Tibial nerve (tissue), 4 donors: ENCODE measurements at regions not wholly inside any gene's neighbourhood (a gene's known extent, or its start where the extent isn't known, plus 50 kb on each side); places are given as distances from the start of the nearest gene placed in this dataset.

Experiments
- DNase-seq, 2 donors: peaks; one replicate each; pipeline ENCODE4 v3.0.0-alpha.2; 2019; ENCODE audit warnings: low spot score in 2 of 2
- H3K27ac ChIP-seq, 4 donors: fragments of 200-600 bp; sonication (generic) in 3 of 4; one replicate each; pipeline ENCODE4 v1.5.1; 2017 to 2019; ENCODE audit warnings: mild to moderate bottlenecking in 1 of 4
- H3K27me3 ChIP-seq, 2 donors: fragments of 200-600 bp; sonication (generic) in 1 of 2; one replicate each; pipeline versions ENCODE4 v1.5.1 to v1.6.0; 2017 to 2019
- H3K36me3 ChIP-seq, 3 donors: fragments of 200-600 bp; sonication (generic); one replicate each; pipeline ENCODE4 v1.5.1; 2018 to 2019
- H3K4me1 ChIP-seq, 4 donors: fragments of 200-600 bp; sonication (generic) in 3 of 4; one replicate each; pipeline ENCODE4 v1.5.1; 2017 to 2019
- H3K4me3 ChIP-seq, 4 donors: fragments of 200-600 bp; sonication (generic) in 3 of 4; one replicate each; pipeline ENCODE4 v1.5.1; 2017 to 2019; ENCODE audit warnings: mild to moderate bottlenecking in 1 of 4, moderate library complexity in 1 of 4
- H3K9me3 ChIP-seq, 4 donors: fragments of 200-600 bp; sonication (generic) in 3 of 4; one replicate each; pipeline ENCODE4 v1.5.1; 2017 to 2019
- CTCF ChIP-seq, 5 experiments: fragments of 200-600 bp in 3 of 5; fragments of 450-650 bp in 2 of 5; sonication (generic) in 3 of 5; IDR thresholded peaks; one replicate each; pipeline ENCODE4 v1.5.1; 2016 to 2019; ENCODE audit warnings: antibody characterized with exemption in 5 of 5, mild to moderate bottlenecking in 3 of 5, moderate library complexity in 2 of 5
- EP300 ChIP-seq, 2 donors: sonication (generic); formaldehyde crosslinking; IDR thresholded peaks; one replicate each; pipeline ENCODE4 v1.6.1; 2017; ENCODE audit warnings: antibody characterized with exemption in 2 of 2, mild to moderate bottlenecking in 1 of 2
- POLR2A ChIP-seq, 2 donors: fragments of 450-650 bp; IDR thresholded peaks; one replicate each; pipeline ENCODE4 v1.6.1; 2017; ENCODE audit warnings: antibody characterized with exemption in 2 of 2, mild to moderate bottlenecking in 2 of 2, moderate library complexity in 2 of 2
- WGBS, 2 donors: methylation state at CpG; one replicate each; pipeline ENCODE4 v1.1.5; 2018; 5-methylcytosine and 5-hydroxymethylcytosine counted together

GRCh38 chr11:37087650-37088572, 489.9 kb upstream of the RAG2 start:
- H3K36me3 ChIP-seq = no peaks in the 10 kb centered on the region
- no peaks in the 10 kb centered on the region for H3K4me1 ChIP-seq
- H3K4me3 ChIP-seq = no peak overlapping the region
- 71 to 74% methylated on average over 6 of the region's 6 CpGs for WGBS, 2 donors
- no peak for TF ChIP-seq CTCF (IDR thresholded peaks at IDR 0.05)
- DNase-seq = no peak
- H3K27ac ChIP-seq = no peak overlapping the region
- H3K9me3 ChIP-seq = no peaks in the 10 kb centered on the region
- H3K27me3 ChIP-seq = no peaks in the 10 kb centered on the region

GRCh38 chr11:37078521-37078920, 480.5 kb upstream of the RAG2 start:
- TF ChIP-seq CTCF (IDR thresholded peaks at IDR 0.05) = no peak
- TF ChIP-seq POLR2A (IDR thresholded peaks at IDR 0.05) = no peak
- TF ChIP-seq EP300 (IDR thresholded peaks at IDR 0.05) = no peak
- Histone ChIP-seq H3K9me3 (no peaks in the 10 kb centered on the region), H3K27me3 (no peaks in the 10 kb centered on the region), H3K4me3 (no peak overlapping the region), H3K27ac (no peak overlapping the region), H3K36me3 (no peaks in the 10 kb centered on the region), H3K4me1 (no peaks in the 10 kb centered on the region)
- 22 to 32% methylated on average over 2 of the region's 2 CpGs for WGBS, 2 donors
- no peak for DNase-seq

DNA sequence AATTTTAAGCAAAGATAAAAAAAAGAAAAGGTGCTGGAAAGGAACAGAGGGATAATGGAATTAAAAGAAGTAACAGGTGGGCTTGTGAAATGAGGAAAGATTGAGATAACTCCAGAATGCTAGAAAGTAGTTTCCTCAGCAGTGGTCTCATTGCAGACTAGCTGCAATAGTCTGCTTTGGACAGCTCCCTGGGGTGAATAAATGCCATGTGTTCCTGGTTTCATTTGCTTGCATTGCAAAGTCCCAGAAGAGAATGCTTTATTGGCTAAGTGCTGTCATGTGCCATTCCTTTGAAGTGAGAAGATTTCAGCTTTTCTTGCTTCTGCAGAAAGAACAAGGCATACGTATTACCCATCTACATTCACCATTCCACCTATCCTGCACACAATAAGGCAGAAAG, 478.8 kb upstream of the RAG2 start:
- Histone ChIP-seq H3K9me3 (no peaks in the 10 kb centered on the region), H3K27ac (no peak overlapping the region), H3K36me3 (no peaks in the 10 kb centered on the region), H3K27me3 (no peaks in the 10 kb centered on the region), H3K4me3 (no peak overlapping the region), H3K4me1 (no peaks in the 10 kb centered on the region)
- 67% methylated on average over 1 of the region's 1 CpG for WGBS, 2 donors
- no peak for DNase-seq
- no peak for TF ChIP-seq CTCF (IDR thresholded peaks at IDR 0.05)
- no peak for TF ChIP-seq EP300 (IDR thresholded peaks at IDR 0.05)
- TF ChIP-seq POLR2A (IDR thresholded peaks at IDR 0.05) = no peak

DNA sequence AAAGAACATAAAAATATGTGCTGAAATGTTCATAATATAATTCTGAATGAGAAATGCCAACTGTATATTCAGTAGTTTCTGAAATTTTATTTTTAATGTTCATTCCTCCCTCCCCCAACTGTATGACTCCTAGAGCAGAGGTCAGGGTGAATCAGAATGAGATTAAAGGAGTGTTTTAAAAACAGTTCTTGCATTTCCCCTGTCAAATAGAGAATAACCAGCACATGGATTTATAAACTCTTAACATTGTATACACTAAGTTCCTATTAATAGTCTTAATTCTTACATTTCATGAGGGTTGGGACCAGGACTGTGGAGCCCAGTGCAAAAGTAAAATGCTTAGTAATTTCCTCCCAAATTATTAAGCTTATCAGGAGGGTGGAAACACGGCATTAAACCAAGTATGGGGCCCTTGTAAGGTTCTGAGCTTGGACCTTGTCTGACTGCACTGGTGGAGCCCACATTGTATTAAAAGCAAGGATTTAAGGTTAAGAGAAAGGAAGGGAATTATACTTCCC, 474.6 kb upstream of the RAG2 start:
- no peaks in the 10 kb centered on the region for H3K4me1 ChIP-seq
- H3K36me3 ChIP-seq = no peaks in the 10 kb centered on the region
- TF ChIP-seq EP300 (IDR thresholded peaks at IDR 0.05) (no peak), POLR2A (IDR thresholded peaks at IDR 0.05) (no peak), CTCF (IDR thresholded peaks at IDR 0.05) (no peak)
- no peaks in the 10 kb centered on the region for H3K27me3 ChIP-seq
- WGBS, 2 donors = 47 to 63% methylated on average over 1 of the region's 1 CpG
- no peak for DNase-seq
- H3K27ac ChIP-seq = no peak overlapping the region
- no peak overlapping the region for H3K4me3 ChIP-seq
- no peaks in the 10 kb centered on the region for H3K9me3 ChIP-seq

DNA sequence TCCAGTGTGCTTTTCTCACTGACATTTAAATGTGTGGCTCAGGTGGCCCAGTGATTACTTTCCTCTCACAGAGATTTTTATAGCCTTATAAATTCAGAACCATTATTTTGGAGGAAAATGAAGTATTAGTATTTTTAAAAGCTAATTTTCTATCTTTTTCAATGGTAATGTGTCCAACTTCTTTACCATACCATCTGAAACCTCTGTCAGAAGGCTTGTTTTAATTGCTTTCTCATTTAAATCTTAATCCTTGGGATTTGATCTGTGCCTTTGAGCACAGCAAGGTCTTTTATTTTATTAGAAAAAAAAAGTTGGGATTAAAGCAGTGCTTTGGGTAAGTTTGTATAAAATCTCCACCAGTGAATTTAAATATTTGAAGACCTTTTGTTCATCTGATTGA, 452.3 kb upstream of the RAG2 start:
- Histone ChIP-seq H3K27me3 (no peaks in the 10 kb centered on the region), H3K9me3 (no peaks in the 10 kb centered on the region), H3K36me3 (no peaks in the 10 kb centered on the region), H3K4me1 (no peaks in the 10 kb centered on the region), H3K4me3 (no peak overlapping the region), H3K27ac (no peak overlapping the region)
- TF ChIP-seq CTCF (IDR thresholded peaks at IDR 0.05) = no peak
- DNase-seq = no peak
